HCT116 (cell line): ENCODE measurements at regions not wholly inside any gene's neighbourhood (a gene's known extent, or its start where the extent isn't known, plus 50 kb on each side); places are given as distances from the start of the nearest gene placed in this dataset.

Experiments used
- CBX3 ChIP-seq: IDR thresholded peaks from 2 replicates; pipeline ENCODE4 v1.6.1; 2012; ENCODE audit warnings: low read depth
- POLR2A ChIP-seq: IDR thresholded peaks from 2 replicates; pipeline ENCODE4 v1.7.0; 2011; ENCODE audit warnings: borderline replicate concordance; ENCODE audit not compliant: insufficient read depth, insufficient read length; ENCODE audit errors: extremely low read depth
- POLR2AphosphoS5 ChIP-seq: IDR thresholded peaks from 2 replicates; pipeline ENCODE4 v1.6.1; 2011; ENCODE audit warnings: mild to moderate bottlenecking, low read depth, low read length, moderate library complexity
- SIN3A ChIP-seq: IDR thresholded peaks from 2 replicates; pipeline ENCODE4 v1.6.1; 2012; ENCODE audit warnings: low read depth
- YY1 ChIP-seq: IDR thresholded peaks from 2 replicates; pipeline ENCODE4 v1.6.1; 2011; ENCODE audit warnings: low read length, low read depth, moderate library complexity, mild to moderate bottlenecking; ENCODE audit not compliant: insufficient replicate concordance; ENCODE audit errors: extremely low read depth
- ZNF274 ChIP-seq: fragments of 200-500 bp; sonication (Bioruptor generic); IDR thresholded peaks from 2 replicates; pipeline ENCODE4 v1.6.1; 2014; ENCODE audit warnings: mild to moderate bottlenecking, low read depth, low read length, inconsistent platforms
- TF ChIP-seq, protein P1 (sequence below): IDR thresholded peaks from 2 replicates; pipeline ENCODE4 v1.6.1; 2012; ENCODE audit warnings: low read depth
- TF ChIP-seq, protein P2 (sequence below): IDR thresholded peaks from 2 replicates; pipeline ENCODE4 v1.6.1; 2012
- TF ChIP-seq, protein P3 (sequence below), 3 experiments: fragments of 200-600 bp in 1 of 3; sonication (generic) in 1 of 3; IDR thresholded peaks in 2 of 3; conservative IDR thresholded peaks in 1 of 3; 2 replicates each; pipeline ENCODE4 v1.5.1; 2012 to 2017; ENCODE audit warnings: low read depth in 2 of 3, low read length in 2 of 3, antibody characterized with exemption in 1 of 3, borderline replicate concordance in 1 of 3, control low read depth in 1 of 3, mild to moderate bottlenecking in 1 of 3, mixed read lengths in 1 of 3, mixed run types in 1 of 3, moderate library complexity in 1 of 3; ENCODE audit not compliant: insufficient read depth in 1 of 3
- TF ChIP-seq, protein P4 (sequence below): IDR thresholded peaks from 2 replicates; pipeline ENCODE4 v1.6.1; 2011; ENCODE audit warnings: mild to moderate bottlenecking, low read length, moderate library complexity; ENCODE audit not compliant: insufficient replicate concordance; ENCODE audit errors: extremely low read depth
- TF ChIP-seq, protein P5 (sequence below): IDR thresholded peaks from 2 replicates; pipeline ENCODE4 v1.6.1; 2012

DNA sequence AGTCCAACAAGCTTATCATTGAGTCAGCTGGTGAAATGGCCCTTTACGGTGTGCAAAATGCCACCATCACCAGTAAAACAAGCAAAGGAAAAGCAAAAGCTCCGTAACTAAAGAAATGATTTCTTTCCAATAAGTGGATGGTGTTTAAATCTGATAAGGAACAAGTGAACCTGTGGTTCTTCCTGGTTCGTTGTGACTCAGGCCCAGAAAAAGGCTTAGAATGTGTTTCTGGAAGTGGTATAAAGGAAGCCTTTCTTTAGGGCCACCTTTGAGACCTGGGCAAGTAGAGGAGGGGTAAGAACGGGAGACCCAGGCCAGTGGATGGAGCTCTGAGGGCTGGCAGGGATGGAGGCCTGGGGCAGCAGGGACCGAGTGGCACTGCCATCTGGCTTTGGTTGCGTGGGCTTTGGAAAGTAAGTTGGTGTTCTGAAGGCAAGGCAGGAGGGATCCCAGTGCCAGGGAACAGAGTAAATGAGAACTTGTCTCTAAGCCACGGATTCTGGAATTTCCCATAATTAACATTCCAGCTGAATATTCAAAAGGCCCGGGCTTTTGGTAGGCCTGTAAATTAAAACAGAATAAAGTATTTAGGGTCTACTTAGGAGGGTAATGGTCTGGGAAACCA is 87.9 kb upstream of the LMO4 start:
- TF ChIP-seq, protein P1, sequence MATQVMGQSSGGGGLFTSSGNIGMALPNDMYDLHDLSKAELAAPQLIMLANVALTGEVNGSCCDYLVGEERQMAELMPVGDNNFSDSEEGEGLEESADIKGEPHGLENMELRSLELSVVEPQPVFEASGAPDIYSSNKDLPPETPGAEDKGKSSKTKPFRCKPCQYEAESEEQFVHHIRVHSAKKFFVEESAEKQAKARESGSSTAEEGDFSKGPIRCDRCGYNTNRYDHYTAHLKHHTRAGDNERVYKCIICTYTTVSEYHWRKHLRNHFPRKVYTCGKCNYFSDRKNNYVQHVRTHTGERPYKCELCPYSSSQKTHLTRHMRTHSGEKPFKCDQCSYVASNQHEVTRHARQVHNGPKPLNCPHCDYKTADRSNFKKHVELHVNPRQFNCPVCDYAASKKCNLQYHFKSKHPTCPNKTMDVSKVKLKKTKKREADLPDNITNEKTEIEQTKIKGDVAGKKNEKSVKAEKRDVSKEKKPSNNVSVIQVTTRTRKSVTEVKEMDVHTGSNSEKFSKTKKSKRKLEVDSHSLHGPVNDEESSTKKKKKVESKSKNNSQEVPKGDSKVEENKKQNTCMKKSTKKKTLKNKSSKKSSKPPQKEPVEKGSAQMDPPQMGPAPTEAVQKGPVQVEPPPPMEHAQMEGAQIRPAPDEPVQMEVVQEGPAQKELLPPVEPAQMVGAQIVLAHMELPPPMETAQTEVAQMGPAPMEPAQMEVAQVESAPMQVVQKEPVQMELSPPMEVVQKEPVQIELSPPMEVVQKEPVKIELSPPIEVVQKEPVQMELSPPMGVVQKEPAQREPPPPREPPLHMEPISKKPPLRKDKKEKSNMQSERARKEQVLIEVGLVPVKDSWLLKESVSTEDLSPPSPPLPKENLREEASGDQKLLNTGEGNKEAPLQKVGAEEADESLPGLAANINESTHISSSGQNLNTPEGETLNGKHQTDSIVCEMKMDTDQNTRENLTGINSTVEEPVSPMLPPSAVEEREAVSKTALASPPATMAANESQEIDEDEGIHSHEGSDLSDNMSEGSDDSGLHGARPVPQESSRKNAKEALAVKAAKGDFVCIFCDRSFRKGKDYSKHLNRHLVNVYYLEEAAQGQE: no peak
- TF ChIP-seq, protein P2, sequence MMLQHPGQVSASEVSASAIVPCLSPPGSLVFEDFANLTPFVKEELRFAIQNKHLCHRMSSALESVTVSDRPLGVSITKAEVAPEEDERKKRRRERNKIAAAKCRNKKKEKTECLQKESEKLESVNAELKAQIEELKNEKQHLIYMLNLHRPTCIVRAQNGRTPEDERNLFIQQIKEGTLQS: no peak
- TF ChIP-seq, protein P3, sequence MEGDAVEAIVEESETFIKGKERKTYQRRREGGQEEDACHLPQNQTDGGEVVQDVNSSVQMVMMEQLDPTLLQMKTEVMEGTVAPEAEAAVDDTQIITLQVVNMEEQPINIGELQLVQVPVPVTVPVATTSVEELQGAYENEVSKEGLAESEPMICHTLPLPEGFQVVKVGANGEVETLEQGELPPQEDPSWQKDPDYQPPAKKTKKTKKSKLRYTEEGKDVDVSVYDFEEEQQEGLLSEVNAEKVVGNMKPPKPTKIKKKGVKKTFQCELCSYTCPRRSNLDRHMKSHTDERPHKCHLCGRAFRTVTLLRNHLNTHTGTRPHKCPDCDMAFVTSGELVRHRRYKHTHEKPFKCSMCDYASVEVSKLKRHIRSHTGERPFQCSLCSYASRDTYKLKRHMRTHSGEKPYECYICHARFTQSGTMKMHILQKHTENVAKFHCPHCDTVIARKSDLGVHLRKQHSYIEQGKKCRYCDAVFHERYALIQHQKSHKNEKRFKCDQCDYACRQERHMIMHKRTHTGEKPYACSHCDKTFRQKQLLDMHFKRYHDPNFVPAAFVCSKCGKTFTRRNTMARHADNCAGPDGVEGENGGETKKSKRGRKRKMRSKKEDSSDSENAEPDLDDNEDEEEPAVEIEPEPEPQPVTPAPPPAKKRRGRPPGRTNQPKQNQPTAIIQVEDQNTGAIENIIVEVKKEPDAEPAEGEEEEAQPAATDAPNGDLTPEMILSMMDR (IDR thresholded peaks at IDR 0.05 in 2 of 3, conservative IDR thresholded peaks at IDR 0.05 in 1 of 3; ENCODE audit: borderline replicate concordance in 1 of 3, insufficient read depth in 1 of 3, low read depth in 2 of 3, low read length in 2 of 3): no peak
- TF ChIP-seq YY1 (no peak), ZNF274 (no peak), POLR2AphosphoS5 (no peak), POLR2A (no peak), SIN3A (no peak), CBX3 (no peak)
- TF ChIP-seq, protein P4, sequence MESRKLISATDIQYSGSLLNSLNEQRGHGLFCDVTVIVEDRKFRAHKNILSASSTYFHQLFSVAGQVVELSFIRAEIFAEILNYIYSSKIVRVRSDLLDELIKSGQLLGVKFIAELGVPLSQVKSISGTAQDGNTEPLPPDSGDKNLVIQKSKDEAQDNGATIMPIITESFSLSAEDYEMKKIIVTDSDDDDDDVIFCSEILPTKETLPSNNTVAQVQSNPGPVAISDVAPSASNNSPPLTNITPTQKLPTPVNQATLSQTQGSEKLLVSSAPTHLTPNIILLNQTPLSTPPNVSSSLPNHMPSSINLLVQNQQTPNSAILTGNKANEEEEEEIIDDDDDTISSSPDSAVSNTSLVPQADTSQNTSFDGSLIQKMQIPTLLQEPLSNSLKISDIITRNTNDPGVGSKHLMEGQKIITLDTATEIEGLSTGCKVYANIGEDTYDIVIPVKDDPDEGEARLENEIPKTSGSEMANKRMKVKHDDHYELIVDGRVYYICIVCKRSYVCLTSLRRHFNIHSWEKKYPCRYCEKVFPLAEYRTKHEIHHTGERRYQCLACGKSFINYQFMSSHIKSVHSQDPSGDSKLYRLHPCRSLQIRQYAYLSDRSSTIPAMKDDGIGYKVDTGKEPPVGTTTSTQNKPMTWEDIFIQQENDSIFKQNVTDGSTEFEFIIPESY: no peak
- TF ChIP-seq, protein P5, sequence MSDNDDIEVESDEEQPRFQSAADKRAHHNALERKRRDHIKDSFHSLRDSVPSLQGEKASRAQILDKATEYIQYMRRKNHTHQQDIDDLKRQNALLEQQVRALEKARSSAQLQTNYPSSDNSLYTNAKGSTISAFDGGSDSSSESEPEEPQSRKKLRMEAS: no peak
